Daoy (cell line): ENCODE measurements at regions not wholly inside any gene's neighbourhood (a gene's known extent, or its start where the extent isn't known, plus 50 kb on each side); places are given as distances from the start of the nearest gene placed in this dataset.
"Not testable (repeated sequence)": the region's sequence is repeated elsewhere in the genome, so short reads cannot be mapped to it uniquely, and the experiment has no call there.

Experiments
- DNase-seq: peaks from one replicate; pipeline ENCODE4 v3.0.0-alpha.2; 2015; ENCODE audit warnings: low read depth

DNA sequence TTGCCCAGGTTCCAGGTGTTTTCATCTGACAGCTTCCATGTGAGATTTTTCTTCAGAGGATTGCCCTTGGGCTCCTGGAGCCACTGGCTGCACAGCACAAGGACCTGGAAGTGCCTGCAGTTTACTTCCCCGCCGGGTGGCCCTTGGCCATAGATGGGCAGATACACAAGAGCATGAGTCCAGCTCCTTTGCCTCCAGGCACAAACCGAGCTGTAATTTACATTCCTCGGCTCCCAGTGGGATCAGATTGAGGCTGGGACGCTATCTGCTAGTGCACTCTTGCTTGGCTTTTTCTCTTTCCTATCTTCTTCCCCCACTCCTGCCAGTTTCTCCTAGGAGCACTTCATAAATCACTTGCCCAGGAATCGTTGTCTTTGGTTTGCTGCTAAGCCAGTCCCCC, 85.4 kb upstream of the RALY start:
- peak; percentile 50 for DNase-seq

GRCh38 chr20:33908868-33909267, 84.8 kb upstream of the RALY start:
- DNase-seq, result no peak

GRCh38 chr20:33909331-33909921, 84.3 kb upstream of the RALY start:
- peak; percentile 85 for DNase-seq

DNA sequence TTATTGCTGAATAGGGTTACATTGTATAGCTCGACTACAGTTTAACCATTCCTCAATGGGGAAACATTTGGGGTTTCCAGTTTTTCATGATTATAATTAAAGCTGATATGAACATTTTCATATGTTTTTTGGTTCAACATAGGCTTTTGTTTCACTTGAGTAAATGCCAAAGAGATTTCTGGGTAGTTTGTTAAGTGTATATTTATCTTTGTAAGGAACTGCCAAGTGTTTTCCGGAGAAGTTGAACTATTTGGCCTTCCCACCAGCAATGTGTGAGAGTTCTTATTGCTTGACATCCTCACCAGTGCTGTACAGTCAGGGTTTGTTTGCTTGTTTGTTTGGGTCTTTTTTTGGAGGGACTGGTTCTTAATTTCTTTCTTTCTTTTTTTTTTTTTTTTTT, 83.7 kb upstream of the RALY start:
- DNase-seq, result no peak

DNA sequence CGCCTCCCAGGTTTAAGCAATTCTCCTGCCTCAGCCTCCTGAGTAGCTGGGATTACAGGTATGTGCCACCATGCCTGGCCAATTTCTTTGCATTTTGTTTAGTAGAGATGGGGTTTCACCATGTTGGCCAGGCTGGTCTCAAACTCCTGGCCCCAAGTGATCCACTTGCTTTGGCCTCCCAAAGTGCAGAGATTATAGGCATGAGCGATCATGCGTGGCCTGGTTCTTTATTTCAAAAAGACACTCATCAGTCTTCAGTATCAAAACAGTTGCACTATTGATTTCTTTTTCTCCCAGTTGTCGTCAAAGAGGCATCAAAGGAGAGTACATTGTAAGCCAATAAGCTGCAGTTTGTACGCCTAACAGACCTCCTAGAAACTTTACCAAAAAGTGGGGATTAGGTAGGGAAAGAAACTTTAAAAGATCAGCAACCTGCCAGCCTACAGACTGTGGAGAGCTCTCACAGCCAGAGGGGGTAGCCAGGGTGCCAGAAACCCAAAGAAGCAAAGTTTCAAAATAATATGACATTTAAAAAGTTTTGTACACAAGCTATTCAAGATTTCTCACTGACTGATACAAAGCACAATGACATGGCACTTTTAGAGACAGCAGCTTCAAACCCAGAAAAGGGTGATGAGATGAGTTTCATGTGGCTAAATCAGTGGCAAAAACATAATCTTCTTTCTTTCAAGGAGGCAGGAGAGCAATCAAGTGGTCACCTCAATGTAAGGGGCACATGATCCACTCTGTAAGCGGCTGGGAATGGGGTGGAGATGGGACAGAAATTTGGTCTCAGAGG, 83.0 kb upstream of the RALY start:
- DNase-seq, result no peak

DNA sequence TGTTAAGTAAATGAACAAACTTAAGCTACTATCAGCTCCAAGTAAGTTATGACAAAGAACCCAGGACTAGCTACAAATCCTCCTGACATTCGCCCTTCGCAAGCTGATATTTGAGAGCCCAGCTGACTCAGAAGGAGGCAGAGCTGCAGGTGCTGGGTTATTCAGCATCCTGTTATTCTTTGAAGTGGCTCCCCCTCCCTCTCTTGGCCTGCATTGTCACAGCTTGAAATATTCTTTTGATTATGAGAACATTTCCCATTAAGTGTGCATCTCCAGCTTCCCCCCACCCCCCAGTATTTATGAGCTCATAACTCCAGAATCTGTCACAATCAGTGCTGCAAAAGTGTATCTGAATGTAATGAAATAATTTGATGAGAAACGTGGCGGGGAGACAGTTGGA, 78.8 kb upstream of the RALY start:
- DNase-seq, result peak; percentile 80

GRCh38 chr20:33915726-33916331, 77.9 kb upstream of the RALY start:
- DNase-seq, result peak; percentile 36

- DNase-seq, result no peak
Observed at GRCh38 chr20:33916768-33917167, 76.9 kb upstream of the RALY start.

GRCh38 chr20:33917831-33918525, 75.7 kb upstream of the RALY start:
- no peak for DNase-seq

DNA sequence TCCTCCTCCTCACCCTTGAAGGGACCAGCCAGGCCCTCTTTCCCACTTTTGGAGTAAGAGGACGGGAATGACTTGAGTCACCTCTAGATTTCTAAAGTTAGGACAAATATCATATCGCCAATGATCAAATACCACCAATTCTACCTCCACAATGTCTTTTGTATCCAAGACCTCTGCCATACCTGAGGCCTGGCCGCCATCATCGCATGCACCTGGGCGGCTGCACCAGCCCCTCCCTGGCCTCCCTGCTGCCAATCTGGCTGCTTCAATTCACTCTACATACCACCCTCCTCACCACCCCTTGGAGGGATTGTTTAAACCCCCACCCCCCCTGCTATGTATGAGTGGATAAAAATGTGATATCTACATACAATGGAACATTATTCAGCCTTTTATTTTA, 75.0 kb upstream of the RALY start:
- DNase-seq, result no peak

GRCh38 chr20:33919653-33920052, 74.1 kb upstream of the RALY start:
- DNase-seq, result no peak

GRCh38 chr20:33922224-33922623, 71.5 kb upstream of the RALY start:
- DNase-seq, result no peak

DNA sequence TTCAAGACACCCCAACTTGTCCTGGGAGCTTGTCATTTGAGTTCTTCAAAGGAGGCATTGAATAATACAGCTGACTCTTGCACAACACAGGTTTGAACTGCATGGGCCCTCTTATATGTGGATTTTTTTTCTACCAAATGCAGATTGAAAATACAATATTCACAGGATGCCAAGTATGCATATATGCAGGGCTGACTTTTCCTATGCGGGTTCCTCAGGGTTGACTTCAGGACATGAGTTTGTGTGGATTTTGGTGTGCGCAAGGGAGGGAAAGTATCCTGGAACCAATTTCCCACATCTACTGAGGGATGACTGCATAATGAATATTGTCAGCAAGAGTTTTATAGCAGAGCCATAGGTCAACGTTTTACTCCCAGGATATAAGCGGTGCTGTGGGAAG, 70.0 kb upstream of the RALY start:
- DNase-seq, result no peak

GRCh38 chr20:33925867-33926266, 67.8 kb upstream of the RALY start:
- DNase-seq, result no peak

- no peak for DNase-seq
Observed at GRCh38 chr20:33926425-33926824, 67.3 kb upstream of the RALY start.

- DNase-seq, result no peak
Observed at GRCh38 chr20:33927724-33928123, 66.0 kb upstream of the RALY start.

DNA sequence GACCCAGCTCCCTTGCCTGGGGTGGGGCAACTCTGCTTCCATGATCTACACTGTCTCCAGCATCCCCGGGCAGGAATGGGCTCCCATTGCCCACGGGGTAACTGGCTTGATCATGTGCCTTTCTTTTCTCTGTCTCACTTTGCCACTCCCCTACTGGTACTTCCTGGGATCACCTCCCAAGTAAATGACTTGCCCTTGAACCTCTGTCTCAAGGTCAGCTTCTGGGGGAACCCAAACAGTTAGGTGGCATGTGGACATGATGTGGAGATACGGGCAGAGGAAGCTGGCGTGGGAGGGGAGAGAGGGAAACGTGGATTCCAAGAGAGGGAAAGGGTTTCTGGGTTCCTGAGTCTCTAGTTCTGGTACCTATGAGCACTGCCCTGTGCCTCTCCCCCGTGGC, 63.8 kb upstream of the RALY start:
- no peak for DNase-seq

GRCh38 chr20:33933469-33933909, 60.2 kb upstream of the RALY start:
- DNase-seq, result peak; percentile 70

DNA sequence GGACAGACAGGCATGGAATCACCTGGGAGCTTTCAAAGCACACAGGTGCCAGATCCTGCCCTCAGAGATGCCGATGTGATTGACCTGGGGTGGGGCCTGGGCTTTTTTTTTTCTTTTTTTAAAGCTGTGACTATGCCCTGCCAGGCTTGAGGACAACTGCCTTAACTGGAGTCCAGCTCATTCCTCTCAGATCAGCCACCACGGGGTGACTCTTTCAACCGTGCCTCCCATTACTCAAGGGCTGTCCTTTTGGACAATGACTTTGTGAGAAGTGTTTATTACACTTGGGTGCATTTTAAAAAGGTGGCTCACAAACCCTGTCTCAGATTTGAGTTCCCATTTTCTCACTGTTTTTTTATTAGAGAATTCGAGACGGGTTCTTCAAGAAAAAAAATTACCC, 57.1 kb upstream of the RALY start:
- DNase-seq, result no peak

DNA sequence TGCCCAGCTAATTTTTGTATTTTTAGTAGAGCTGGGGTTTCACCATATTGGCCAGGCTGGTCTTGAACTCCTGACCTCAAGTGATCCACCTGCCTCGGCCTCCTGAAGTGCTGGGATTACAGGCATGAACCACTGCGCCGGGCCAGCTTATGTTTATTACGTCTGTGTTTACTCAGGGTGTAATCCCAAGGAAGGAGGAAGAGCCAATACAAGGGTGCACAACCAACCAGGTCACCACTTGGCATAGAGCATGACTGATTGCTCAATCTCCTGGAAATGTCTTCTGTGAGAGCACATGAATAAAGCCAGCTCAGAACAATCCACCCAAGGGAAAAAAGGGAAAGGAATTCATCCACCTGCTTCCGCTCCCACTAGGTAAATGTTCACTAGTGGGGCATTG, 54.7 kb upstream of the RALY start:
- not testable (repeated sequence) for DNase-seq

- no peak for DNase-seq
Observed at GRCh38 chr20:33940666-33941065, 53.0 kb upstream of the RALY start.
